Glutamatergic neuron (in vitro differentiated cells): ENCODE measurements at regions not wholly inside any gene's neighbourhood (a gene's known extent, or its start where the extent isn't known, plus 50 kb on each side); places are given as distances from the start of the nearest gene placed in this dataset.

Experiments used
- DNase-seq: peaks from one replicate; pipeline ENCODE4 v3.0.0; 2022
- H3K27ac Mint-ChIP-seq: one replicate; pipeline ENCODE4 v1.8.0; 2020; ENCODE audit warnings: mild to moderate bottlenecking, mixed read lengths, inconsistent platforms; ENCODE audit not compliant: unreplicated experiment
- H3K27me3 Mint-ChIP-seq: one replicate; pipeline ENCODE4 v1.8.0; 2020; ENCODE audit warnings: mild to moderate bottlenecking, moderate library complexity, mixed read lengths, inconsistent platforms; ENCODE audit not compliant: unreplicated experiment
- H3K36me3 Mint-ChIP-seq: one replicate; pipeline ENCODE4 v1.8.0; 2020; ENCODE audit warnings: mild to moderate bottlenecking, mixed read lengths, inconsistent platforms; ENCODE audit not compliant: unreplicated experiment
- H3K4me1 Mint-ChIP-seq: one replicate; pipeline ENCODE4 v1.8.0; 2020; ENCODE audit warnings: mild to moderate bottlenecking, low read depth, mixed read lengths, inconsistent platforms; ENCODE audit not compliant: unreplicated experiment
- H3K4me3 Mint-ChIP-seq: one replicate; pipeline ENCODE4 v1.8.0; 2020; ENCODE audit warnings: mild to moderate bottlenecking, mixed read lengths, inconsistent platforms; ENCODE audit not compliant: unreplicated experiment
- H3K9me3 Mint-ChIP-seq: one replicate; pipeline ENCODE4 v1.8.0; 2020; ENCODE audit warnings: mild to moderate bottlenecking, moderate library complexity, mixed read lengths, inconsistent platforms; ENCODE audit not compliant: unreplicated experiment
- TF ChIP-seq, protein P1 (sequence below): fragments of 200-600 bp; sonication (generic); IDR thresholded peaks from one replicate; pipeline ENCODE4 v1.5.0; 2021; ENCODE audit not compliant: partially characterized antibody, unreplicated experiment

DNA sequence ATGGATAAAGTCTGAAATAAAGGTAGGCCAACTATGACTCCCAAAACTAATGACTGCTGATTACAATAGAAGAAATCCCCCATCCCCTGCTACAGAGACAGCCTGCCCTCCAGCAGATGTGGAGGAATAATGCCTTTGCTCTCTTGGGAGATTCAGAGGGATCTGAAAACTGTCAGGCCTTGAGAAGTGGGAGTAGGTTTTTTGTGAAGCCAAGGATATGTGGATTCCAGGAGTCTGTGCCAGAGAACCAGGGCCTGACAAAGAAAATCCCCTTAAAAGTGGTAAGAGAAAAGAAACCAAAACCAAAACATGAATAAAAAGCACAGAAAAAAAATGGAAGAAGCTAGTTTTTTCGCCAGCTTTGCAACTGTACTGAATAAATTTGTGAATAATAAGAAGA lies 397.6 kb downstream of the ZNF521 start:
- peaks cover 2% of the 10 kb centered on the region for H3K27me3 Mint-ChIP-seq
- H3K4me3 Mint-ChIP-seq = no peak overlapping the region
- H3K4me1 Mint-ChIP-seq = peaks cover 7% of the 10 kb centered on the region
- H3K9me3 Mint-ChIP-seq = peaks cover 2% of the 10 kb centered on the region
- no peak overlapping the region for H3K27ac Mint-ChIP-seq
- no peaks in the 10 kb centered on the region for H3K36me3 Mint-ChIP-seq
- TF ChIP-seq, protein P1, sequence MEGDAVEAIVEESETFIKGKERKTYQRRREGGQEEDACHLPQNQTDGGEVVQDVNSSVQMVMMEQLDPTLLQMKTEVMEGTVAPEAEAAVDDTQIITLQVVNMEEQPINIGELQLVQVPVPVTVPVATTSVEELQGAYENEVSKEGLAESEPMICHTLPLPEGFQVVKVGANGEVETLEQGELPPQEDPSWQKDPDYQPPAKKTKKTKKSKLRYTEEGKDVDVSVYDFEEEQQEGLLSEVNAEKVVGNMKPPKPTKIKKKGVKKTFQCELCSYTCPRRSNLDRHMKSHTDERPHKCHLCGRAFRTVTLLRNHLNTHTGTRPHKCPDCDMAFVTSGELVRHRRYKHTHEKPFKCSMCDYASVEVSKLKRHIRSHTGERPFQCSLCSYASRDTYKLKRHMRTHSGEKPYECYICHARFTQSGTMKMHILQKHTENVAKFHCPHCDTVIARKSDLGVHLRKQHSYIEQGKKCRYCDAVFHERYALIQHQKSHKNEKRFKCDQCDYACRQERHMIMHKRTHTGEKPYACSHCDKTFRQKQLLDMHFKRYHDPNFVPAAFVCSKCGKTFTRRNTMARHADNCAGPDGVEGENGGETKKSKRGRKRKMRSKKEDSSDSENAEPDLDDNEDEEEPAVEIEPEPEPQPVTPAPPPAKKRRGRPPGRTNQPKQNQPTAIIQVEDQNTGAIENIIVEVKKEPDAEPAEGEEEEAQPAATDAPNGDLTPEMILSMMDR = no peak
- no peak for DNase-seq

DNA sequence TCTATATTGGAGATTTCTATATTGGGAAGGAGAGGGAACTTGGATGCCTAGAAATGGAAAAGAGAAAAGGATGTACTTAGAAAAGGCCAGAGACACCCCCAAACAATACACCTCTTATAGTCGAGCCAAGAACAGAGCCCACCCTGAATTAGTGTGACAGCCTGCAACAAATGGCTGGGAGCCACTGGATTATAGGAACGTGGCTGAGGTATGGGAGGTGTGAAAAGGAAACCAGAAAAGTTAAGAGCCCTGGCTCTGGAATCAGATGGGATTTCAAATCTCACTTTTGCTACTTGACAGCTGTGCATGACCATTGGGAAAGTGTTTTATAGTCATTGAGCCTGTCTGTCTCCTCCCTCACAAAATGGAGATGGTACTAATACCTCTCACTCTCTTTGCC lies 394.0 kb downstream of the ZNF521 start:
- DNase-seq = no peak
- Mint-ChIP-seq H3K4me3 (no peak overlapping the region), H3K27ac (no peak overlapping the region), H3K36me3 (no peaks in the 10 kb centered on the region), H3K27me3 (peaks cover 2% of the 10 kb centered on the region), H3K9me3 (no peaks in the 10 kb centered on the region), H3K4me1 (peaks cover 7% of the 10 kb centered on the region)
- TF ChIP-seq, protein P1 = no peak

DNA sequence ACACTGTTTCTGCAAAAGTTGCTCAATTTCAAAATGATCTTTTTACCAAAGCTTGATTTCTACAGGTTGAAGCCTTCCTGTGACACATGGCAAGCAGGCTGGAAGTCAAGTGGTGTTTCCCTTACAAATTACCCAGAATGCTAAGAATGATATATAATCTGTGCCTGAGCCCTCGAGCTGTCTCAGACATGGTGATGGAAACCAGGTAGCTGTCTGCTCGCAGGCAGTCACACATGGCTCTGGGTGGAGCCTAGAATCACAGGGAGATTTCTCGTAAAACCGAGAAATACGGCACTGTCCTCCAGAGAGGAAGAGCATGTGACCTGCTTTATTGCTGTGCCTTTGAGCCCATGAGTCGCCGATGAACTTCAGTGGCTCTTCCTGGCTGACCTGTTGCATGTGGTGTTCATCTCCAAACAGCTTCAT lies 392.9 kb downstream of the ZNF521 start:
- Mint-ChIP-seq H3K4me3 (no peak overlapping the region), H3K27me3 (peaks cover 2% of the 10 kb centered on the region), H3K4me1 (peaks cover 7% of the 10 kb centered on the region), H3K36me3 (no peaks in the 10 kb centered on the region), H3K27ac (no peak overlapping the region), H3K9me3 (no peaks in the 10 kb centered on the region)
- no peak for DNase-seq
- TF ChIP-seq, protein P1 = no peak

DNA sequence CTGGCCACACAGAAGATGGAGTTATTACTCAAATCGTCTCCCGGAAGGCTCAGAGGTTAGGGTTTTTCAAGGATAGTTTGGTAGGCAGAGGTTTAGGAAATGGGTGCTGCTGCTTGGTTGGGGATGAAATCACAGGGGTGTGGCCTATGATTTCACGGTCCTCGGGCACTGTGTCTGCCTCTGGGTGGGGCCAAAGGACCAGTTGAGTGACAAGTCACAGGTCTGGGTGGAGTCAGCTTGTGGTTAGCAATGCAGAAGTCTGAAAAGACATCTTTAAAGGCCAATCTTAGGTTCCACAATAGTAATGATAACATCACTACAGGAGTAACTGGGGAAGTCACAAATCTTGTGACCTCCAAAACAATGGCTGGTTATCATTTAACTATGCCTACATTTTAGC lies 387.8 kb downstream of the ZNF521 start:
- H3K4me3 Mint-ChIP-seq = no peak overlapping the region
- H3K27ac Mint-ChIP-seq = no peak overlapping the region
- H3K9me3 Mint-ChIP-seq = no peaks in the 10 kb centered on the region
- H3K4me1 Mint-ChIP-seq = no peaks in the 10 kb centered on the region
- TF ChIP-seq, protein P1 = no peak
- DNase-seq = no peak
- H3K36me3 Mint-ChIP-seq = no peaks in the 10 kb centered on the region
- no peaks in the 10 kb centered on the region for H3K27me3 Mint-ChIP-seq

DNA sequence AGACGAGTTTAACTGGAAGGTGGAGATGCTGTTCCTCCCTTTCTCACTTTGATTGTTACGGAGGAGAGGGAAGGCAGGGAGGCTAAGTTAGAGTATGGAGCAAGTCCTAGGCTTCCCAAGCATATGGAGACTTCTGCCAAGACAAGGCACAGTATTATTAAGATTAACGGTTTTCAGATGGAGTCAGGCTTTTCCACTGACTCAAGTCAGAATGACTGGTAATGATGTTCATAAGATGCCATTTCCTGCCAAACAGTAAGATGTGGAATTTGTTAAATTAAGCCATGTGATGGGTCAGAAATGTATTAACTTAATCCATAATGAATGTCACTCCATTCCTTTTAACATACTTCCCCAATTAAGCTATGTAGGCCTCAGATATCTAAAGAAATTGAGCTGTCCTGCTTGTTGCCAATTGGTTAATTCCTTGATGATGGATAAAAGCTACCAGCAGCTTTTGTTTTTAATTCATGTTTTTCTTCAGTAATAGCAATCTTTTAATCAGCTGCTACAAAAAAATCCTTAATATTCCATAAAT lies 383.7 kb downstream of the ZNF521 start:
- TF ChIP-seq, protein P1 = no peak
- peaks cover 2% of the 10 kb centered on the region for H3K27me3 Mint-ChIP-seq
- no peak overlapping the region for H3K4me3 Mint-ChIP-seq

More for the DNA sequence above, 383.7 kb downstream of the ZNF521 start:
- H3K9me3 Mint-ChIP-seq = peaks cover 1% of the 10 kb centered on the region
- H3K4me1 Mint-ChIP-seq = no peaks in the 10 kb centered on the region
- H3K27ac Mint-ChIP-seq = no peak overlapping the region
- H3K36me3 Mint-ChIP-seq = peaks cover 4% of the 10 kb centered on the region
- DNase-seq = no peak
